Activated T-cell treated with anti-CD3 and anti-CD28 coated beads for 24 hours (primary cell): ENCODE measurements at regions not wholly inside any gene's neighbourhood (a gene's known extent, or its start where the extent isn't known, plus 50 kb on each side); places are given as distances from the start of the nearest gene placed in this dataset.
"Not testable (repeated sequence)": the region's sequence is repeated elsewhere in the genome, so short reads cannot be mapped to it uniquely, and the experiment has no call there.

Source experiments
- DNase-seq: peaks from one replicate; pipeline ENCODE4 v3.0.0-alpha.2; 2020; ENCODE audit warnings: low read depth

- no peak for DNase-seq
These were observed 227.2 kb downstream of the LY86 start for GRCh38 chr6:6815732-6816131.

GRCh38 chr6:6816716-6817115, 228.2 kb downstream of the LY86 start:
- DNase-seq, result no peak

- no peak for DNase-seq
These were observed 229.6 kb downstream of the LY86 start for GRCh38 chr6:6818078-6818639.

- no peak for DNase-seq
These were observed 232.2 kb downstream of the LY86 start for GRCh38 chr6:6820641-6821238.

- no peak for DNase-seq
These were observed 233.2 kb downstream of the LY86 start for GRCh38 chr6:6821639-6822261.

GRCh38 chr6:6823030-6823429, 234.5 kb downstream of the LY86 start:
- DNase-seq, result no peak

- no peak for DNase-seq
These were observed 235.2 kb downstream of the LY86 start for GRCh38 chr6:6823568-6824224.

- DNase-seq, result no peak
These were observed 235.9 kb downstream of the LY86 start for GRCh38 chr6:6824381-6824780.

GRCh38 chr6:6825193-6825784, 236.8 kb downstream of the LY86 start:
- DNase-seq, result no peak

GRCh38 chr6:6826095-6826901, 237.8 kb downstream of the LY86 start:
- DNase-seq, result no peak

GRCh38 chr6:6826961-6827360, 238.4 kb downstream of the LY86 start:
- DNase-seq, result no peak

- DNase-seq, result no peak
These were observed 241.6 kb downstream of the LY86 start for GRCh38 chr6:6829872-6830685.

- DNase-seq, result not testable (repeated sequence)
These were observed 242.2 kb downstream of the LY86 start for GRCh38 chr6:6830686-6831063.

GRCh38 chr6:6832439-6832838, 243.9 kb downstream of the LY86 start:
- no peak for DNase-seq

GRCh38 chr6:6834356-6835222, 246.1 kb downstream of the LY86 start:
- DNase-seq, result no peak

GRCh38 chr6:6835223-6835503, 246.6 kb downstream of the LY86 start:
- no peak for DNase-seq

GRCh38 chr6:6836609-6837406, 248.3 kb downstream of the LY86 start:
- DNase-seq, result no peak

- no peak for DNase-seq
These were observed 249.1 kb downstream of the LY86 start for GRCh38 chr6:6837541-6838080.

GRCh38 chr6:6840831-6841291, 252.3 kb downstream of the LY86 start:
- DNase-seq, result no peak
